ENCODE measurements at regions not wholly inside any gene's neighbourhood (a gene's known extent, or its start where the extent isn't known, plus 50 kb on each side); places are given as distances from the start of the nearest gene placed in this dataset.

GRCh38 chr13:91270031-91270430 lies 77.5 kb upstream of the MIR17HG start (continued):
- TF ChIP-seq SP1 (IDR thresholded peaks at IDR 0.05), result no peak
- TF ChIP-seq CTCF (IDR thresholded peaks at IDR 0.05; ENCODE audit: low read depth, low read length, missing input control), result no peak

DNA sequence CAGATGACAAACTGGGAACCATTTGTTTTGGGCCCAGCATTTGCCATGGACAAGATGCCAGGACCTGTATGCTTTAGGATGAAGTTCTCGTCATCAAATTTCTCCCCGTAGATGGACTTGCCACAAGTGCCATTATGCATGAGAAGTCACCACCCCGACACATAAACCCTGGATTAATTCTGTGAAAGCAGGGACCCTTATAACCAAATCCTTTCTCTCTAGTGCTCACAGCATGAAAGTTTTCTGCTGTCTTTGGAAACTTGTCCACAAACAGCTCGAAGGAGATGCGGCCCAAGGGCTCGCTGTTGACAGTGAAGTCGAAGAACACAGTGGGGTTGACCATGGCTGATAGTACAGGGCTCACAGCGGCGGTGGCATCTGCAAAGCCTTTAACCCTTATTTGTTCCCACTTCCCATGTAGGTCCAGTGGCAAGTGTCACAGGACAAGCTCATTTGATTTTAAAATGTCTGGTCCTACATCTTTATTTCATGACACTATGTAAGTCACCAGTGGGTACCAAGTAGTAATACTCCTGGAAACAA lies 75.2 kb upstream of the MIR17HG start:
- Histone ChIP-seq H3K4me1 (ENCODE audit: control insufficient read depth in 4 of 4, insufficient read depth in 4 of 4, low read length in 3 of 4) (no peaks in the 10 kb centered on the region), H3K9me3 (ENCODE audit: control insufficient read depth in 4 of 4, low read length in 3 of 4) (peaks cover 0 to 2% (median 0%) of the 10 kb centered on the region in 4 donors), H3K27me3 (ENCODE audit: control insufficient read depth in 4 of 4, insufficient read depth in 4 of 4, low read length in 3 of 4) (no peaks in the 10 kb centered on the region), H3K4me3 (ENCODE audit: low read depth in 1 of 3, low read length in 3 of 3) (no peak overlapping the region), H3K36me3 (ENCODE audit: control insufficient read depth in 4 of 4, insufficient read depth in 3 of 4, low read depth in 1 of 4, low read length in 3 of 4) (no peaks in the 10 kb centered on the region), H3K27ac (ENCODE audit: low read depth in 1 of 2, low read length in 2 of 2) (no peak overlapping the region), H3K9ac (ENCODE audit: low read depth in 1 of 2, low read length in 2 of 2) (no peak overlapping the region)
- WGBS, result 91% methylated on average over 9 of the region's 9 CpGs
- TF ChIP-seq, protein P1, sequence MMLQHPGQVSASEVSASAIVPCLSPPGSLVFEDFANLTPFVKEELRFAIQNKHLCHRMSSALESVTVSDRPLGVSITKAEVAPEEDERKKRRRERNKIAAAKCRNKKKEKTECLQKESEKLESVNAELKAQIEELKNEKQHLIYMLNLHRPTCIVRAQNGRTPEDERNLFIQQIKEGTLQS (IDR thresholded peaks at IDR 0.05), result no peak
- no peak for TF ChIP-seq TAF1 (conservative IDR thresholded peaks at IDR 0.05)
- TF ChIP-seq EGR1 (IDR thresholded peaks at IDR 0.05; ENCODE audit: low read depth in 2 of 2), result no peak
- TF ChIP-seq REST (IDR thresholded peaks at IDR 0.05), result no peak
- no peak for TF ChIP-seq CTCF (IDR thresholded peaks at IDR 0.05; ENCODE audit: low read depth, low read length, missing input control)
- no peak for TF ChIP-seq FOXA2 (IDR thresholded peaks at IDR 0.05)
- TF ChIP-seq JUND (IDR thresholded peaks at IDR 0.05), result no peak
- TF ChIP-seq YY1 (IDR thresholded peaks at IDR 0.05), result no peak
- TF ChIP-seq RXRA (IDR thresholded peaks at IDR 0.05), result no peak
- no peak for TF ChIP-seq HNF4G (IDR thresholded peaks at IDR 0.05)
- no peak for TF ChIP-seq NR2F2 (IDR thresholded peaks at IDR 0.05)
- TF ChIP-seq MAX (IDR thresholded peaks at IDR 0.05), result no peak
- TF ChIP-seq SP1 (IDR thresholded peaks at IDR 0.05), result no peak
- TF ChIP-seq ZBTB33 (IDR thresholded peaks at IDR 0.05), result no peak
- no peak for TF ChIP-seq GABPA (IDR thresholded peaks at IDR 0.05 in 1 of 2, conservative IDR thresholded peaks at IDR 0.05 in 1 of 2)
- DNase-seq (ENCODE audit: low spot score), result no peak

Measured in liver (tissue), 8 donors.